Sigmoid colon (tissue), 4 donors: ENCODE measurements at regions not wholly inside any gene's neighbourhood (a gene's known extent, or its start where the extent isn't known, plus 50 kb on each side); places are given as distances from the start of the nearest gene placed in this dataset.

Source experiments
- POLR2A ChIP-seq, 2 donors: fragments of 450-650 bp; IDR thresholded peaks; one replicate each; pipeline ENCODE4 v1.6.1; 2016; ENCODE audit warnings: antibody characterized with exemption in 2 of 2, mild to moderate bottlenecking in 2 of 2, moderate library complexity in 2 of 2
- POLR2AphosphoS5 ChIP-seq, 4 donors: sonication (generic); formaldehyde crosslinking; IDR thresholded peaks; one replicate each; pipeline ENCODE4 v1.6.1; 2017; ENCODE audit warnings: antibody characterized with exemption in 4 of 4
- TF ChIP-seq, protein P1 (sequence below), 4 experiments: fragments of 450-650 bp in 3 of 4; fragments of 200-600 bp in 1 of 4; IDR thresholded peaks; one replicate each; pipeline ENCODE4 v1.5.1; 2016 to 2019; ENCODE audit warnings: antibody characterized with exemption in 4 of 4, mild to moderate bottlenecking in 3 of 4, moderate library complexity in 2 of 4

DNA sequence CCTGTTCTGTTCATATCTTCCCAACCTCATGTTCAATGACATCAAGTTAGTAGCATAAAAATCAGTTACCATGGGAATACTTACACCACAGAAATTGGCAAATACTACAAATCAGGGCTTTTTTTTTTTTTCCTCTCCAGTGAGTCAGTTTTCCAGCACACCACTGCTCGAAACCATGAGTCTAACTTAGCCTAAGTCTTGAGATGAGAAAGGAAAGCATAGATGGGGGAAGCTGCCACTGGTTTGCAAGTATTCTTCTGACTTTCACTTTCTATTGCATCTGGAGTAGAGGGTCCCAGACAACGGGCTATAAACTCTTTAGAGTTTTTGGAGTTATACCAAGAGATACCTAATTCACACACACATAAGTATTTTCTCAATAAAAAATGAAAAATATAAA, 416.1 kb upstream of the LMCD1 start:
- TF ChIP-seq, protein P1, sequence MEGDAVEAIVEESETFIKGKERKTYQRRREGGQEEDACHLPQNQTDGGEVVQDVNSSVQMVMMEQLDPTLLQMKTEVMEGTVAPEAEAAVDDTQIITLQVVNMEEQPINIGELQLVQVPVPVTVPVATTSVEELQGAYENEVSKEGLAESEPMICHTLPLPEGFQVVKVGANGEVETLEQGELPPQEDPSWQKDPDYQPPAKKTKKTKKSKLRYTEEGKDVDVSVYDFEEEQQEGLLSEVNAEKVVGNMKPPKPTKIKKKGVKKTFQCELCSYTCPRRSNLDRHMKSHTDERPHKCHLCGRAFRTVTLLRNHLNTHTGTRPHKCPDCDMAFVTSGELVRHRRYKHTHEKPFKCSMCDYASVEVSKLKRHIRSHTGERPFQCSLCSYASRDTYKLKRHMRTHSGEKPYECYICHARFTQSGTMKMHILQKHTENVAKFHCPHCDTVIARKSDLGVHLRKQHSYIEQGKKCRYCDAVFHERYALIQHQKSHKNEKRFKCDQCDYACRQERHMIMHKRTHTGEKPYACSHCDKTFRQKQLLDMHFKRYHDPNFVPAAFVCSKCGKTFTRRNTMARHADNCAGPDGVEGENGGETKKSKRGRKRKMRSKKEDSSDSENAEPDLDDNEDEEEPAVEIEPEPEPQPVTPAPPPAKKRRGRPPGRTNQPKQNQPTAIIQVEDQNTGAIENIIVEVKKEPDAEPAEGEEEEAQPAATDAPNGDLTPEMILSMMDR (IDR thresholded peaks at IDR 0.05): no peak
- TF ChIP-seq POLR2A (IDR thresholded peaks at IDR 0.05) (no peak), POLR2AphosphoS5 (IDR thresholded peaks at IDR 0.05) (no peak)
